ENCODE measurements at regions not wholly inside any gene's neighbourhood (a gene's known extent, or its start where the extent isn't known, plus 50 kb on each side); places are given as distances from the start of the nearest gene placed in this dataset.

DNA sequence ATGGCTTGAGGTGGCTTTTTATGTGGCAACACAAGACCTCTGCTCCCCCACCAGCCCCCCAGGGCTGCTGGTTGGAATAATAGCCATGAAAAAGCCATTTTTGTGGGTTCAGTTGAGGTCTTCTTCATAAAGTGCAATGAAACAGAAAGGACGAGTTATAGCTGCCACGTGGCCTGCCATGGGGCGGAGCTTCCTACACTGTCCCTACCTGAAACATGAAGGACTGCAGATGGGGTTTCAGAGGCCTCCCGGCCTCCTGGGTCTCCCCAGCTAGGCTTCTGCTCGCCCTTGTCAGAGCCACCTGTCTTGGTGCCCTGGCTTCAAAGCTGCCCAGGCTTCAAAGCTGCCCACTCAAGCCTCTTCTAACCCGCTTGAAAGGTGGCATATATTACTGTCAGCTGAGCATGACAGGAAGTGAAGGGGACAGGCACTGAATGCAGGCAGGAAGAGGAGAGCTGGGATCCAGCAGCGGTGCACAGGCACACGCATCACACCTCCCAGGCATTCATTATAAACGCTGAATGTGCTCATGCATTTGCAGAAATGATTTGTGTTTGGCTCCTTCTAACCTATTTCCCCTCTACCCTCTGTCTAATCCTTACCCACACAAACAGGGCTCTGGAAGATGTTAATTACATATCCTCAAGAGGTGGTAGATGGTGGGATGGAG is 245.9 kb upstream of the PODXL start:
- no peak for TF ChIP-seq EZH2 (IDR thresholded peaks at IDR 0.05)
- TF ChIP-seq POLR2AphosphoS5 (IDR thresholded peaks at IDR 0.05; ENCODE audit: borderline replicate concordance, low read depth, low read length) = no peak
